ENCODE measurements at regions not wholly inside any gene's neighbourhood (a gene's known extent, or its start where the extent isn't known, plus 50 kb on each side); places are given as distances from the start of the nearest gene placed in this dataset.
A peak's percentile ranks its signal among the peaks of the same experiment; 100 is the strongest.

GRCh38 chr10:15462253-15462897, 91.3 kb upstream of the FAM171A1 start:
- no peak for DNase-seq (ENCODE audit: low spot score)
- no peaks in the 10 kb centered on the region for H3K79me2 ChIP-seq
- WGBS (ENCODE audit: low lambda C conversion rate, missing lambda C conversion rate): 76% methylated on average over 6 of the region's 6 CpGs
- no peaks in the 10 kb centered on the region for H4K20me1 ChIP-seq (ENCODE audit: insufficient read depth, poor library complexity, severe bottlenecking)
- no peaks in the 10 kb centered on the region for H3K9me3 ChIP-seq (ENCODE audit: low read depth)
- no peak overlapping the region for H3K4me2 ChIP-seq
- TF ChIP-seq CTCF (IDR thresholded peaks at IDR 0.05; ENCODE audit: poor library complexity) (no peak), EZH2phosphoT487 (IDR thresholded peaks at IDR 0.05; ENCODE audit: low read depth, severe bottlenecking, unreplicated experiment) (no peak), EZH2 (IDR thresholded peaks at IDR 0.05; ENCODE audit: borderline replicate concordance) (no peak)
- H3K27ac ChIP-seq: no peak overlapping the region
- H3K4me3 ChIP-seq: no peak overlapping the region
- no peaks in the 10 kb centered on the region for H3K9me2 ChIP-seq (replicated peaks; ENCODE audit: insufficient read depth)
- no peaks in the 10 kb centered on the region for H3K27me3 ChIP-seq
- H2AFZ ChIP-seq: no peak overlapping the region
- no peaks in the 10 kb centered on the region for H3K36me3 ChIP-seq (replicated peaks; ENCODE audit: insufficient read depth, low read depth)
- H3K4me1 ChIP-seq (ENCODE audit: insufficient read depth): no peaks in the 10 kb centered on the region

GRCh38 chr10:15461353-15462108, 90.4 kb upstream of the FAM171A1 start:
- DNase-seq (ENCODE audit: low spot score): peak; percentile 38
- WGBS (ENCODE audit: low lambda C conversion rate, missing lambda C conversion rate): 42% methylated on average over 9 of the region's 9 CpGs
- H3K79me2 ChIP-seq: no peaks in the 10 kb centered on the region
- no peaks in the 10 kb centered on the region for H4K20me1 ChIP-seq (ENCODE audit: insufficient read depth, poor library complexity, severe bottlenecking)
- H3K27me3 ChIP-seq: no peaks in the 10 kb centered on the region
- no peak overlapping the region for H2AFZ ChIP-seq
- H3K27ac ChIP-seq: no peak overlapping the region
- TF ChIP-seq EZH2 (IDR thresholded peaks at IDR 0.05; ENCODE audit: borderline replicate concordance) (no peak), CTCF (IDR thresholded peaks at IDR 0.05; ENCODE audit: poor library complexity) (peak; percentile 38)
- no peaks in the 10 kb centered on the region for H3K36me3 ChIP-seq (replicated peaks; ENCODE audit: insufficient read depth, low read depth)
- H3K4me3 ChIP-seq: no peak overlapping the region
- no peaks in the 10 kb centered on the region for H3K9me2 ChIP-seq (replicated peaks; ENCODE audit: insufficient read depth)
- no peaks in the 10 kb centered on the region for H3K4me1 ChIP-seq (ENCODE audit: insufficient read depth)
- H3K4me2 ChIP-seq: no peak overlapping the region
- no peaks in the 10 kb centered on the region for H3K9me3 ChIP-seq (ENCODE audit: low read depth)

DNA sequence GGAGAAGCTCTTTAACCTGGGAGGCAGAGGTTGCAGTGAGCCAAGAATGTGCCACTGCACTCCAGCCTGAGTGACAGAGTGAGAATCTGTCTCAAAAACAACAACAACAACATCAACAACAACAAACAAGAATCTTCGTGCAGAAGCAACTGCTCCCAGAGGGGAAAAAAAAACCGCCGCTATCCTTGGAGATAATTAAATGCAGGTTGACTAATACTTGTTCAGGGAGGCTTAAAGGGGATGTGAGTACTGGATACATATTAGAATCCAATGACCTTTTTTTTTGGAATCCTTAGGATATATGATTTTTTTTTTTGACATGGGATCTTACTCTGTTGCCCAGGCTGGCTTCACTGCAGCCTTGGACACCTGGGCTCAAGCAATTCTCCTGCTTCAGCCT, 89.6 kb upstream of the FAM171A1 start:
- H3K4me2 ChIP-seq: no peak overlapping the region
- H4K20me1 ChIP-seq (ENCODE audit: insufficient read depth, poor library complexity, severe bottlenecking): no peaks in the 10 kb centered on the region
- H3K79me2 ChIP-seq: no peaks in the 10 kb centered on the region
- H3K4me3 ChIP-seq: no peak overlapping the region
- TF ChIP-seq EZH2 (IDR thresholded peaks at IDR 0.05; ENCODE audit: borderline replicate concordance): no peak
- TF ChIP-seq EZH2phosphoT487 (IDR thresholded peaks at IDR 0.05; ENCODE audit: low read depth, severe bottlenecking, unreplicated experiment): no peak
- TF ChIP-seq CTCF (IDR thresholded peaks at IDR 0.05; ENCODE audit: poor library complexity): no peak
- no peak overlapping the region for H3K27ac ChIP-seq
- H3K27me3 ChIP-seq: no peaks in the 10 kb centered on the region
- no peaks in the 10 kb centered on the region for H3K9me2 ChIP-seq (replicated peaks; ENCODE audit: insufficient read depth)
- H3K36me3 ChIP-seq (replicated peaks; ENCODE audit: insufficient read depth, low read depth): no peaks in the 10 kb centered on the region
- no peaks in the 10 kb centered on the region for H3K9me3 ChIP-seq (ENCODE audit: low read depth)
- 72% methylated on average over 3 of the region's 3 CpGs for WGBS (ENCODE audit: low lambda C conversion rate, missing lambda C conversion rate)
- H2AFZ ChIP-seq: no peak overlapping the region
- no peaks in the 10 kb centered on the region for H3K4me1 ChIP-seq (ENCODE audit: insufficient read depth)
- DNase-seq (ENCODE audit: low spot score): no peak

All from hepatocyte (in vitro differentiated cells).